Right lobe of liver (tissue), 4 donors: ENCODE measurements at regions not wholly inside any gene's neighbourhood (a gene's known extent, or its start where the extent isn't known, plus 50 kb on each side); places are given as distances from the start of the nearest gene placed in this dataset.

ENCODE experiments used
- CTCF ChIP-seq, 4 donors: fragments of 200-600 bp in 3 of 4; fragments of 450-650 bp in 1 of 4; IDR thresholded peaks; one replicate each; pipeline versions ENCODE4 v1.5.1 to v1.8.0; 2016 to 2022; ENCODE audit warnings: antibody characterized with exemption in 4 of 4, mild to moderate bottlenecking in 2 of 4
- POLR2A ChIP-seq: fragments of 450-650 bp; IDR thresholded peaks from one replicate; pipeline ENCODE4 v1.6.1; 2017; ENCODE audit warnings: antibody characterized with exemption, mild to moderate bottlenecking
- donor health status: DM: no; HTN: no; CAD: no.
- donor health status: DM: no; HTN: no; CAD: no.
- donor health status: DM: no; HTN: yes; CAD: no.

GRCh38 chrX:149092179-149092578, 412.9 kb downstream of the IDS start:
- no peak for TF ChIP-seq CTCF (IDR thresholded peaks at IDR 0.05)
- TF ChIP-seq POLR2A, result no peak
